HG03520 (cell line): ENCODE measurements at regions not wholly inside any gene's neighbourhood (a gene's known extent, or its start where the extent isn't known, plus 50 kb on each side); places are given as distances from the start of the nearest gene placed in this dataset.

Experiments
- ATAC-seq: cut with Tn5 transposase; IDR thresholded peaks from one replicate; pipeline ENCODE4 v1.9.1; 2021; ENCODE audit warnings: mild to moderate bottlenecking, moderate library complexity; ENCODE audit not compliant: unreplicated experiment

DNA sequence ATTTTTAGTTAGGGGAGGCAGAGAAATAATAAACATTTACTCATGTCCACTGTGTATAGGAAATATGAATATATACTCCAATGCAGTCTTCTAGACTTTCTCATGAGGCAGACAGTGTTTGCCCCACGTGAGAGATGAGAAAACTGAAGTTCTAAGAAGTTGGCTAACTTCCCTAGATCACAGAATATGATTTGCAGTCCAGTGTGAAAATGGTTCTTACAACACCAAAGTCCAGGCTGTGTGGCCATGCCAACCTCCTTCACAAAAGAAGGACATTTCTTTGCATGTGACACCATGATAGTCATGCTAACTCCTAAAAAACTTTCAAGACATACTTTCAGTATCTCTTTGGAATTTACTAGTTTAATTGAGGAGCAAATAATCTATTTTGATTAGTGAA lies 143.7 kb downstream of the IRS1 start:
- ATAC-seq = no peak

DNA sequence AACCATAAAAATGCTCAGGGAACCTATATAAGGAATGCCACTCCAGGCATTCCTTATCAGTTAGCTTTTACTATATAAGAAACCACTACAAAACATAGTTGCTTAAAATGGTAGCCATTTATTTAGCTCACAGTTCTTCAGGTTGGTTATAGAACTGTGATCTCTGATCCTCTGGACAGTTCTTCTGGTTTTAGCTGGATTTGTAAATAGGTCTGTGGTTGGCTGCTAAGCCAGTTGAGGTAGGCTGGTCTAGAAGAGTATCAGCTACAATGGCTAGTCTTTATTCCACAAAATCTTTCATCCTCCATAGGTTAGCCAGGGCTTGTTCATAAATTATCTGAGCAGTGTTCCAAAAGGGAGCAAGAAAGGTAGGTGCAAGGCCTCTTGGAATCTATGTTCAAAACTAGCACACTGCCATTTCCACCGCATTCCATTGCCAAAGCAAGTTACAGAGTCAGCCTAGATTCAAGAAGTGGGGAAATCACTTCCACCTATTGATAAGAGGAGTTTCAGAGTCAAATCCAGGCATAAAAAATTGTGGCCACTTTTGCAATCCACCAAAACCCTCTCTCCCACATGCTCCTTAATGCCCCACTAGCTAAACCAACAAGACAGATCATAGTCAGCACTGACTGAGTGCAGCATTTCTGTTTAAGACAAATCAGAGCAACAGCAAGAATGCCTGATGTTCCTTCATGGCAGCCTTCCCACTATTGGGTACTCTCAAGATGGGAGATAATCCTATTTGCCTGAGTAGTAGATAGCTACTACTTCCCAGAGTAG lies 146.4 kb downstream of the IRS1 start:
- ATAC-seq = no peak

DNA sequence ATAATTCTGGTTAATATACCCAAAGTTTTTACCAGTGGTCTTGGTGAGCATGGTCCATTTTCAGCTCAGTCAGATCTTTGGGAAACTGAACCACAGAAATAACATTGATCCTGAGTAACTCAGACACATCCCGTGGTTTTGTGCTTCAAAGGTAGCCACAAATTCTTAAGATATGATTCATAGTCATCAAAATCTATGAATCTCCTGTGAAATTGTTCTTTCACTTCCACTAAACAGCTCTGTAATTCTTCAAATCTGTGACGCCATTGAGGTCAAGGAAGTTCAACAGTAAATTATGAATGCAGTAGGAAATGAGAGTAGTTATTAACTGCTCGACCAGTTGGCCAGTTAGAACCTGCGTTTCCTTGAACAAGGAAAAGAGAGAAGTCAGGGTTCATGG lies 147.3 kb downstream of the IRS1 start:
- ATAC-seq = peak; percentile 71

DNA sequence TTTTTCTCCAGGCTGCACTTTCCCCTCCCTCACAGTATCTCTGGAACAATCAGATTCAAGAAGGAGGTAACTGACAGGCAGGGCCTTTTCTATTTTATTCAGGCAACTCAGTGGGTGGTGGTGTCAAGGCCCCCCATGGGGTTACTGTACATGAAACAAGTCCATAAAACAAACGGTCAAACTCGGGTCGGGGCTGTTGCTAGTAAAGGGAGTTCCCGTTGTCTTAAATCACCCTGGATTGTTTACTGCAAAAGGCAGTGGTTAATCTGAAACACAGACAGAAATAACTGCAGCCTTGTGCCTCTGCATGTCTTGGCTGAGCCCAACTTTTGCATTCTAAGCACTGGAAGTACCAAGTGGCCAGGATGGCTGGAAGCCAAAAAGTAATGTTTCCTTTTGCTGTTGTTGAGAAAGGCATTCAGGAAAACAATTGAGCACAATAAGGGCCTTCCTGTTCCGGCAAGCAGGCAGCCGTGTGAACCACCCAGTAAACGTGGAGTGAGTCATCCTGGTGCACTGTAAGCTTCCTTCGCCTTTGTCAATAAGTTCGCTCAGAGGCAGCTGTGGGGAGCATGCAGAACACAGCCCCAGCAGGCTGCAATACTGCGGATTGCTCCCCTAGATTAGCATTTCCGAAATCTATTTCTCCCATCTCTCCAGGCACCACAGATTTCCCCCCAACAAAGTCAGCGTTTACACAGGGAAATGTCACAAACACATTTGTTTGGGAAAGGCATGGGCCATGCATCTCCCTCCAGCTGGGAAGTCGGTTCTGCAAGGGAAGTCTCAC lies 149.6 kb downstream of the IRS1 start:
- peak; percentile 38 for ATAC-seq

DNA sequence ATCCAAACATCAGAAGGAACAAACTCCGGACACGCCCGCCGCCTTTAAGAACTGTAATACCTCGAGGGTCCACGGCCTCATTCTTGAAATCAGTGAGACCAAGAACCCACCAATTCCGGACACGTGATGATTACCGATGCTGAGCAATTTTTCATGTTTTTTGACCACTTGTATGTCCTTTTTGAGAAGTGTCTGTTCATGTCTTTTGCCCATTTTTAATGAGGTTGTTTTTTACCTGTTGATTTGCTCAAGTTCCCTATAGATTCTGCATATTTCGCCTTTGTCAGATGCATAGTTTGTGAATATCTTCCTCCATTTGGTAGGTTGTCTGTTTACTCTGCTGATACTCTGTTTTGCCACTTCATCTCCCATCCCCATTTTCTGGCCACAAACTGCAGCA lies 150.4 kb downstream of the IRS1 start:
- ATAC-seq = no peak

DNA sequence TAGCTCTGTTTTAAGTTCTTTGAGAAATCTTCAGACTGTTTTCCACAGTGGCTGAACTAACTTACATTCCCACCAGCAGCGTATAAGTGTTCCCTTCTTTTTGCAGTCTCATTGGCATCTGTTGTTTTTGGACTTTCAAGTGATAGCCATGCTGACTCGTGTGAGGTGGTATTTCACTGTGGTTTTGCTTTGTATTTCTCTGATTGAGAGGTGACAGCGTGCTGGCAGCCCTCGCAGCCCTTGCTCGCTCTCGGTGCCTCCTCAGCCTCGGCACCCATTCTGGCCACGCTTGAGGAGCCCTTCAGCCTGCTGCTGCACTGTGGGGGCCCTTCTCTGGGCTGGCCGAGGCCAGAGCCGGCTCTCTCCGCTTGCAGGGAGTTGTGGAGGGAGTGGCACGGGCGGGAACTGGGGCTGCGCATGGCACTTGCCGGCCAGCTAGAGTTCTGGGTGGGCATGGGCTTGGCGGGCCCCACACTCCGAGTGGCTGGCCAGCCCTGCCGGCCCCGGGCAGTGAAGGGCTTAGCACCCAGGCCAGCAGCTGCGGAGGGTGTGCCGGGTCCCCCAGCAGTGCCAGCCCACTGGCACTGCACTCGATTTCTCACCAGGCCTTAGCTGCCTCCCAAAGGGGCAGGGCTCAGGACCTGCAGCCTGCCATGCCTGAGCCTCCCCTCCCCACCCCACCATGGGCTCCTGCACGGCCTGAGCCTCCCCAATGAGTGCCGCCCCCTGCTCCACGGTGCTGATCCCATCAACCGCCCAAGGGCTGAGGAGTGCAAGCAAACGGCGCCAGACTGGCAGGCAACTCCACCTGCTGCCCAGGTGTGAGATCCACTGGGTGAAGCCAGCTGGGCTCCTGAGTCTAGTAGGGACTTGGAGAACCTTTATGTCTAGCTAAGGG lies 151.8 kb downstream of the IRS1 start:
- no peak for ATAC-seq

DNA sequence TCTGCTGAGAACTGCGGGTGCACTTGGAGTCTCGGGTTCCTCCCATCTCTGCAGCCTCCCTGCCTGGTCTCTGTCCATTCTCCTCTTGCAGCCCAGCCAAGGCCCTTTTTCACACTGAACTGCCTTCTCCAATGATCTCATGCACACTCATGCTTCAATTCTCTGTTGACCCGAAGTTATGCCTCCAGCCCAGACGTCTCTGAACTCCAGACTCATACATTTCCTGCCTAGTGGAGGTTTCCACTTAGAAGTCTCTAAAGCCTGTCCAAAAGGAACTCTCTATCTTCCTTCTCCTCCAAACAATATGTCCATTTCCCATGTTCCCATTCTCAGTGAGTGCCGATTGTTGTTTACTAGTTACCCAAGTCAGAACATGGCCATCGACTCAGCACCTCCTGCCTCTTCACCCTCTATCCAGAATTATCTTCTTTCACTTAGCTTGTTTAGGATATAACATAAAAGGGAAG lies 155.2 kb downstream of the IRS1 start:
- no peak for ATAC-seq

DNA sequence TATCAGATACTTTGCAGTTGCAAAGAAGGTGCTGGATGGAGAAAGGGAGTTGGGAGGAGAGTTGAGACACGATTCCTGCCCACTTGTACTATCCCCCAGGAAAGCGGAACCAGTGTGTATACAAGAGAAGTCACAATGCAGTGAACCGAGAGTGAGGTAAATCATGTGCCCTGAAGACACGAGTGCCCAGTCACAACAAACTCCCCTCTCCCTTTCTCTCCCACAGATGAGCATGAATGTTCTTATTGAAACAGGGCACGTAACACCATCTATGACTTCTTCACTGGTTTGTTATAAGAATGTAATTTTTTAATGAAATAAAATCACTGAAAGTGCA lies 155.7 kb downstream of the IRS1 start:
- no peak for ATAC-seq

DNA sequence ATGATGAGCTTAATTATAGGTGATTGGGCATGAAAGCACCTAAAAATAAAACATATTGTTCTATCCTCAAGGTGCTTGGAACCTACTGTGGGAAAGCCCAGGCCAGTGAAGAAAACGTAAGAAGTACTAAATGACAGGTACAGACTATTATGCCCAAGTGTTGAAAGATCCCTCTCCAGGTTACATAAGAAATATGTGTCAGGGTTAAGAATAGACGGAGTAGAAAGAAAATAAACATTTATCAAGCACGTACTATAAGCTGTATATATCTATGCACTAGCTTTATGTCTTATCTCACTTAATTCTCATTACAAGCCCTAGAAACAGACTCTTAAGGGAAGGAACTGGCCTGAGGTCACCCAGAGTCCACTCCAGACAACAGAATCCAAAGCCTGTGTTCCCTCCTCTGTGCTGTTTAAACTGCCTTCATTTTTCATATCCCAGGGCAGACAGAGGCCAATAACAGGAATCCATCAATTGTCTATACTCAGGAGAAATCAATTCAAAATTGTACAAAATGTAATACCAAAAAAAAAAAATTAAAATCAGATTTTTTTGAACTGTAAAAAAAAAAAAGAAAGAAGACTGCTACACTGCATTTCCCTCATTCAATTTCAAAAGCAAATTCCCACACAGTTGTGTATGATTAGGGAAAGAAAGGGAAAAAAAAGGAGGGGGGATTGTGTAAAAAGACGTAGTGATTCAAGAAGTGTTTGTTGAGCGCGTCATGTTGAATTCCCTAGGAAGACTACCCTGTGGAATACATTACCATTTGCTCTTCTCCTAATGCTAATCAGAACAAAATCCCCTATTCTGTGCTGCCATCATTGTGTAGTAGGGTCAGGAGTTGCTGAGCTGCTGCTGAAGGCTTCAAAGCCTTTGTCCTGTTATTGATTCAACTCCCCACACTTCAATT lies 156.3 kb downstream of the IRS1 start:
- ATAC-seq = no peak

DNA sequence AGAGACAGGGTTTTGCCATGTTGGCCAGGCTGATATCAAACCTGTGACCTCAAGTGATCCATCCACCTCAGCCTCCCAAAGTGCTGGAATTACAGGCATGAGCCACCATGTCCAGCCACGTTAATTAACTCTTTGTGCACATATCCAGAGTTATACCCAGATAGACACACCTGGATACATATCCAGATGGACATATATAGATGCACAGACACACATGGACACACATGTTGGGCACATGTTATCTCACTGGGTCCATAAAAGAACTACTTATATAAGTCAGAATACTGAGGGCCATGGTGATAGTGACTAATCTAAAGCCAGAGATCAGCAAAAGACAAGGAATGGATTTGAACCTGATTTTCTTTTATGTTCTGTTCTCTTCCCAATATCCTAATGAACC lies 158.6 kb downstream of the IRS1 start:
- no peak for ATAC-seq

DNA sequence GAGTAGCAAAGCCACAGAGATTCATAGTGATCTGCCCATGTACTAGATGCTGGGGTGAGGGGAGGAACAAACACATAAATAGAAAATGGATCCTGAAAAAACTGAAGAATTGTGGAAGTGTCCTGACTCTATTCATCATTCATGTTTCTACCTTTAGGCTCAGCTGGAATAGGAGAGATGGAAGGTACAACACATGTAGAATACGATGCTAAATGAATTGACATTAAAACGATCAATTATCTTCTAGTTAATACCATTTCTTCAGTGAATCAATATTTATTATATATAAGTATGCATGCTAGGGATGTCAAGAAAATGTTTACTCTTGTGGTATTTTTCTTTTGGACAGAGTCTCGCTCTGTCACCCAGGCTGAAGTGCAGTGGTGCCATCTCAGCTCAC lies 159.1 kb downstream of the IRS1 start:
- no peak for ATAC-seq

DNA sequence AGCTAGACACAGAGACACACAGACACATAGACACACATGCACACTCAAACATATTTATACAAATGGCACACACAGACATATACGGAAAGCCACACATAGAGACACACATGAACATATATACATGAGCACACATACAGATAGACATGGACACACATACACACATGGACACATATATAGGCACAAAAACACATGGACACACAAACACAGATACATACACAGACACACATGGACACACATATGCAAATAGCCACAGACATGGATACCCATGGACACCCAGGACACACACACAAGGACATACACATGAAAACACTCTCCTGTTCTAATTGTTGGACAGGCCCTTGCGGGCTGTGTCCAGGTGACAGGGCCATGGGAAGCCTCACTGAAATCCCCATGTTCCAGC lies 160.1 kb downstream of the IRS1 start:
- no peak for ATAC-seq

DNA sequence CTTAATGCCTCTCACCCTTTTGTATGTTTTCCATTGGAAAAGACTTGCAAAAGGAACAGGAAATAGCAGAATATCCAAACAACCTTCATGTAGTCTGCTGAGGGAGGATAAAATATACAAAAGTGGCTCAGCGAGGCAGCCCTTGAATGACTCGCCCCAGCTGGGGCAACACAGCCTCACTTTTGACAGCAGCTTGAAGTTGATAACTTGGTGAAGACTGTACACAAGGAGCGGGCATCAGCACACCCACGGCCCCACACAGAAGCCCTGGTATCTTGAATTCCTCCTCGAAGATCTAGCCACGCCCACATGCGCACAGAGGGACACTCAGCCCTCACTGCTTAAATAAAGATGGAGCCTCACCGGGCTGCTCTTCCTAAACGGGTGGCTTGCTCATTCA lies 161.0 kb downstream of the IRS1 start:
- ATAC-seq = no peak

DNA sequence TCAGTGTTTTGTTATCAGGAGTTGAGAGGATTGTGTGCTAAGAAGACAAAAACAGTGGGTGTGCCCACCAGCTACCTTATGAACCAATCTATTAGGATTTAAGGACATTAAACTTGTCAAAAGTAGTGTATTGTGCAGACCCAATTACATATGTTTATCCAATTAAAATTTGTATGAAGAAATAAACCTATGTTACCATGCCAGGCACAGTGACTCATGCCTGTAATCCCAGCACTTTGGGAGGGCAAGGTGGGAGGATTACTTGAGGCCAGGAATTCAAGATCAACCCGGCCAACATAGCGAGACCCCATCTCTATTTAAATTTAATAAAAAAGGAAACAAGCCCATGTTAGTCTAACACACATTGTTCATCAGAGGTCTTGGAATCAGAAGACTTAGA lies 162.2 kb downstream of the IRS1 start:
- ATAC-seq = no peak

DNA sequence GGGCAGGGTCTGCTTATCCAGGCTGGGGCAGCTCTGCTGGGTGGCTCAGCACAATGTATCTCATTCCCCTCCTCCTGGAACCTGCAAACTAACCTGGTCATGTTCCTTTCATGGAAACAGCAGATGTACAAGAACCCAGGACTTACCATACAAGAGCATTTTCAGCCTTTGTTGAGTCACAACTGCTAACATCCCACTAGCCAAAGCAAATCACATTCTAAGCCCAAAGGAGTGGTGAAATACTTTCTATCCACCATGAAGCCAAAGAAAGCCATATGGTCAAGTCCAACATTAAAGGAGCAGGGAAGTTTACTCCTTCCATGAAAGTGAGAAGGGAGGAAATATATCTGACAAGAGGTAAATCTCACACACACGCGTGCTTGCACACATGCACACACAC lies 163.0 kb downstream of the IRS1 start:
- ATAC-seq = no peak

DNA sequence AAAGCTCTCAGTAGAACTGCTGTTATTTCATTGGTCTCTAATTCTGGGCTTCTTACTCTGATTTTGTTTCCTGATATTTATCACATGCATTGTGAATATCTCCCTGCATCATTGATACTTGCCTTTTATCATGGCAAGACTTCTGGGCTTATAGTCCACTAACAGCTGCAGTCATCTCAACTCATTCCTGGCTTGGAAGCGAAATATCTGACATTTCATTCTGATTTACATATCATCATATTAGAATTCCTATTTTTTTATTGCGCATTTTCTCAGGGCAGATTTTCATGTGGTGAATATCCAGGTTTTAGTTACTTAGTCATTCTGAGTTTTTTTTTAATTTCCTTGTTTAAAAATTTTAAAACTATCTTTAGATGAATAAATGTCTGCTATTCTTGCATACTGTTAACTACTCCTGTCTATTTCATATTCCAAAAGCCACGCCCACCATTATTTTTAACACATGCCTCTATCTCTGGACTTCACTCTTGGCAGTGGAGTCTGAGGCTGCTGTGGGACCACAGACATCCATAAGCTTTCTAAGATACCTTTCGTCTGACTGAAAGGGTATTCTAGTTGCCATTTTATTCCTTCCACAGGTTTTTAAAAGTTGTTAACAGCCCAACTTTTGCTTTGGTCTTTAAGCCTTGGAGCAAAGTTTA lies 164.5 kb downstream of the IRS1 start:
- no peak for ATAC-seq

DNA sequence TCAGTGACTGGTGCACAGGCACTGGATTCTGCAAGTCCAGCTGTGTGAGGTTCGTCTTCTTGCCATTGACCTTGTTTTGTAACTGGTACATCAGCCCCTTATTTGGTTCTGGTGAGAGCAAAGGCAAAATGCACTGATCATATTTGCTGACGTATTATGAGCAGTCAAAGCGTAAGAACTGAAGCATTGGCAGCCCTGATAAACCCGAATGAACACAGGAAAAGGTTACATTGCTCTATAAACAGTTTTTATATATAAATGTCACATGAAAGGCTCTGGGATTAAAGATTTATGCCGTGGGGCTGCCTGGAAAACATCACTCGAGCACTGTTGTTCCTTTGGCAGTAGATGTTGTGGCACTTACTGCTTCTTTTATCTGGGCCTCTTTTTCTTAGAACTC lies 167.9 kb downstream of the IRS1 start:
- no peak for ATAC-seq

DNA sequence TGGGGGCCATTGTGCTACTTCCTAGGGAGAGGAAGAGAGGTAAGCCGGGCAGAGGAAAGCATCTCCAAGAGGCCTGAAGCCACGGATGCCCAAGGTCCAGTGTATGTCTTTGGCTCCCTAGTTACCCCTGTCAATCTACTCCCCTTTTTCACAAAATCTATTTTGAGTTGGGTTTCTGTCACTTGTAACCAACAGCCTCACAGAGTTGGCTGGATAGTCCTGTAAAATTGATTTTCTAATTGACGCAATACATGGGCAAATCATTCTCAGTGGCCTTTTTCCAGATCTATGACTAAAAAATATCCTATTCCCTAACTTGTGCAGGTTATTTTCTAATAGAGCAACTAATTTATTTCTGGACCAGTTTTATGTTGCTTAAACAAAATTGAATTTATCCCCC lies 168.4 kb downstream of the IRS1 start:
- no peak for ATAC-seq

DNA sequence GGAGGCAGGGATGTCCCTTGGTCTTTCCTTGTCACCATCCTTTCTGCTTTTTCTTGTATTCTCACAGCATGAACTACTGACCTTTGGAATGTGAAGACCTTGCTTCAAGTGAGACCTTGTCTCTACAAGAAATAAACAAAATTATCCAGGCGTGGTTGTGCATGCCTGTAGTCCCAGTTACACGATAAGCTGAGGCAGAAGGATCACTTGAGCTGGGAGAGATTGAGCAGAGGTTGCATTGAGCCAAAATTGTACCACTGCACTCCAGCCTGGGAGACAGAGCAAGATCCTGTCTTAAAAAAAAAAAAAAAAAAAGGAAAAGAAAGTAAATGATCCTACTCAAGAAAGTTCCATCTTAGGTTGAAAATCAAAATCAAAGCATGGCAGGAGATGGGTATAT lies 173.7 kb downstream of the IRS1 start:
- ATAC-seq = no peak
